ENCODE measurements at regions not wholly inside any gene's neighbourhood (a gene's known extent, or its start where the extent isn't known, plus 50 kb on each side); places are given as distances from the start of the nearest gene placed in this dataset.

- no peak overlapping the region for H3K4me3 ChIP-seq (replicated peaks in 1 of 2; ENCODE audit: low read depth in 2 of 2, low read length in 2 of 2)
- DNase-seq (ENCODE audit: low read depth in 2 of 2), result no peak
- TF ChIP-seq, protein P1, sequence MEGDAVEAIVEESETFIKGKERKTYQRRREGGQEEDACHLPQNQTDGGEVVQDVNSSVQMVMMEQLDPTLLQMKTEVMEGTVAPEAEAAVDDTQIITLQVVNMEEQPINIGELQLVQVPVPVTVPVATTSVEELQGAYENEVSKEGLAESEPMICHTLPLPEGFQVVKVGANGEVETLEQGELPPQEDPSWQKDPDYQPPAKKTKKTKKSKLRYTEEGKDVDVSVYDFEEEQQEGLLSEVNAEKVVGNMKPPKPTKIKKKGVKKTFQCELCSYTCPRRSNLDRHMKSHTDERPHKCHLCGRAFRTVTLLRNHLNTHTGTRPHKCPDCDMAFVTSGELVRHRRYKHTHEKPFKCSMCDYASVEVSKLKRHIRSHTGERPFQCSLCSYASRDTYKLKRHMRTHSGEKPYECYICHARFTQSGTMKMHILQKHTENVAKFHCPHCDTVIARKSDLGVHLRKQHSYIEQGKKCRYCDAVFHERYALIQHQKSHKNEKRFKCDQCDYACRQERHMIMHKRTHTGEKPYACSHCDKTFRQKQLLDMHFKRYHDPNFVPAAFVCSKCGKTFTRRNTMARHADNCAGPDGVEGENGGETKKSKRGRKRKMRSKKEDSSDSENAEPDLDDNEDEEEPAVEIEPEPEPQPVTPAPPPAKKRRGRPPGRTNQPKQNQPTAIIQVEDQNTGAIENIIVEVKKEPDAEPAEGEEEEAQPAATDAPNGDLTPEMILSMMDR (IDR thresholded peaks at IDR 0.05; ENCODE audit: low read depth, low read length), result no peak
These were observed 395.0 kb upstream of the SHH start for GRCh38 chr7:156207306-156207705.

GRCh38 chr7:156206174-156206573 is 393.9 kb upstream of the SHH start:
- TF ChIP-seq, protein P1 (IDR thresholded peaks at IDR 0.05; ENCODE audit: low read depth, low read length), result no peak
- DNase-seq (ENCODE audit: low read depth in 2 of 2), result no peak
- H3K4me3 ChIP-seq (replicated peaks in 1 of 2; ENCODE audit: low read depth in 2 of 2, low read length in 2 of 2), result no peak overlapping the region

GRCh38 chr7:156204820-156205219 is 392.6 kb upstream of the SHH start:
- no peak overlapping the region for H3K4me3 ChIP-seq (replicated peaks in 1 of 2; ENCODE audit: low read depth in 2 of 2, low read length in 2 of 2)
- no peak for DNase-seq (ENCODE audit: low read depth in 2 of 2)
- TF ChIP-seq, protein P1 (IDR thresholded peaks at IDR 0.05; ENCODE audit: low read depth, low read length), result no peak

- no peak for DNase-seq (ENCODE audit: low read depth in 2 of 2)
- TF ChIP-seq, protein P1 (IDR thresholded peaks at IDR 0.05; ENCODE audit: low read depth, low read length), result no peak
- no peak overlapping the region for H3K4me3 ChIP-seq (replicated peaks in 1 of 2; ENCODE audit: low read depth in 2 of 2, low read length in 2 of 2)
These were observed 391.7 kb upstream of the SHH start for GRCh38 chr7:156203923-156204322.

- no peak for DNase-seq (ENCODE audit: low read depth in 2 of 2)
- TF ChIP-seq, protein P1 (IDR thresholded peaks at IDR 0.05; ENCODE audit: low read depth, low read length), result no peak
These were observed 386.0 kb upstream of the SHH start for GRCh38 chr7:156198277-156198676.

DNA sequence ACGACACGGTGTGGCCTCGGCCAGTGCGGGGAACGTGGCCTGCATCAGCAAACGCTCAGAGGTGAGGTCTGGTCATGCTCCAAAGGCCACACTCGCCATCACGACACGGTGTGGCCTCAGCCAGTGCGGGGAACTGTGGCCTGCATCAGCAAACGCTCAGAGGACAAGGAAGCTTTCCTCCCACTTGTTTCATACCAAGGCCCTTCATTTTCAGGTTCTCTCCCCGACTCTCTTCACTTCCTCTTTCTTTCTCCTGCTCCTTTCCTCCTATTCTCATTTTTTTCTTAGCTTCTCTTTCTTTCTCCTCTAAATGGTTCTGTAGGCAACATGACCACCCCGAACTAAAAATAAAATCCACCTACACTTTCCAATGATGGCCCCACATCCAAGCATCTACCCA is 384.4 kb upstream of the SHH start:
- TF ChIP-seq, protein P1 (IDR thresholded peaks at IDR 0.05; ENCODE audit: low read depth, low read length), result no peak
- no peak for DNase-seq (ENCODE audit: low read depth in 2 of 2)
- no peak overlapping the region for H3K4me3 ChIP-seq (replicated peaks in 1 of 2; ENCODE audit: low read depth in 2 of 2, low read length in 2 of 2)

More at GRCh38 chr7:156198277-156198676, 386.0 kb upstream of the SHH start:
- no peak overlapping the region for H3K4me3 ChIP-seq (replicated peaks in 1 of 2; ENCODE audit: low read depth in 2 of 2, low read length in 2 of 2)

- DNase-seq (ENCODE audit: low read depth in 2 of 2), result no peak
- TF ChIP-seq, protein P1 (IDR thresholded peaks at IDR 0.05; ENCODE audit: low read depth, low read length), result no peak
- H3K4me3 ChIP-seq (replicated peaks in 1 of 2; ENCODE audit: low read depth in 2 of 2, low read length in 2 of 2), result no peak overlapping the region
These were observed 383.0 kb upstream of the SHH start for GRCh38 chr7:156195276-156195675.
